H9 (cell line): ENCODE measurements at regions not wholly inside any gene's neighbourhood (a gene's known extent, or its start where the extent isn't known, plus 50 kb on each side); places are given as distances from the start of the nearest gene placed in this dataset.

Experiments
- DNase-seq: peaks from one replicate; pipeline ENCODE4 v3.0.0-alpha.2; 2017
- H2AFZ ChIP-seq: one replicate; pipeline ENCODE4 v1.6.1; 2013; ENCODE audit warnings: mild to moderate bottlenecking, low read length, control low read depth, moderate library complexity
- H2AK5ac ChIP-seq: 2 replicates; pipeline ENCODE4 v1.6.1; 2013; ENCODE audit warnings: low read length, control low read depth, mixed read lengths; ENCODE audit not compliant: insufficient read length
- H2BK120ac ChIP-seq: one replicate; pipeline ENCODE4 v1.6.1; 2013; ENCODE audit warnings: low read depth, mild to moderate bottlenecking, low read length, control low read depth, inconsistent platforms; ENCODE audit not compliant: poor library complexity, severe bottlenecking
- H2BK12ac ChIP-seq: 2 replicates; pipeline ENCODE4 v1.6.1; 2013; ENCODE audit warnings: low read length, control low read depth, mixed read lengths, low read depth; ENCODE audit not compliant: insufficient read length
- H2BK15ac ChIP-seq: 2 replicates; pipeline ENCODE4 v1.6.1; 2013; ENCODE audit warnings: low read depth, low read length, control low read depth
- H2BK20ac ChIP-seq: one replicate; pipeline ENCODE4 v1.6.1; 2013; ENCODE audit warnings: low read depth, mild to moderate bottlenecking, low read length, control low read depth, inconsistent platforms; ENCODE audit not compliant: poor library complexity, severe bottlenecking
- H2BK5ac ChIP-seq: 2 replicates; pipeline ENCODE4 v1.6.1; 2013; ENCODE audit warnings: low read length, control low read depth, mixed read lengths; ENCODE audit not compliant: insufficient read length
- H3K14ac ChIP-seq: 2 replicates; pipeline ENCODE4 v1.6.1; 2013; ENCODE audit warnings: low read length, control low read depth; ENCODE audit not compliant: insufficient read depth
- H3K18ac ChIP-seq: 2 replicates; pipeline ENCODE4 v1.6.1; 2013; ENCODE audit warnings: low read depth, mild to moderate bottlenecking, mixed read lengths, low read length, control low read depth; ENCODE audit not compliant: insufficient read length
- H3K23ac ChIP-seq: 2 replicates; pipeline ENCODE4 v1.6.1; 2013; ENCODE audit warnings: low read length, control low read depth, mixed read lengths, low read depth; ENCODE audit not compliant: insufficient read length
- H3K23me2 ChIP-seq: 2 replicates; pipeline ENCODE4 v1.6.1; 2013; ENCODE audit warnings: low read depth, mild to moderate bottlenecking, mixed read lengths, low read length, control low read depth; ENCODE audit not compliant: insufficient read length, poor library complexity, severe bottlenecking
- H3K27ac ChIP-seq: 2 replicates; pipeline ENCODE4 v1.5.1; 2013; ENCODE audit warnings: low read length, control low read depth, mixed read lengths, low read depth; ENCODE audit not compliant: insufficient read length
- H3K27me3 ChIP-seq: 2 replicates; pipeline ENCODE4 v1.6.1; 2013; ENCODE audit warnings: low read length, control low read depth, inconsistent platforms; ENCODE audit not compliant: insufficient read depth
- H3K4ac ChIP-seq: 2 replicates; pipeline ENCODE4 v1.6.1; 2013; ENCODE audit warnings: low read depth, mild to moderate bottlenecking, control low read depth, inconsistent platforms, low read length, moderate library complexity
- H3K4me1 ChIP-seq: 2 replicates; pipeline ENCODE4 v1.6.1; 2013; ENCODE audit warnings: low read length, control low read depth, inconsistent platforms; ENCODE audit not compliant: insufficient read depth
- H3K4me2 ChIP-seq: 2 replicates; pipeline ENCODE4 v1.6.1; 2013; ENCODE audit warnings: low read length, control low read depth, mixed read lengths; ENCODE audit not compliant: insufficient read length, insufficient read depth
- H3K56ac ChIP-seq: 2 replicates; pipeline ENCODE4 v1.6.1; 2013; ENCODE audit warnings: low read depth, mild to moderate bottlenecking, mixed read lengths, low read length, control low read depth; ENCODE audit not compliant: insufficient read length
- H3K79me1 ChIP-seq: 2 replicates; pipeline ENCODE4 v1.6.1; 2013; ENCODE audit warnings: low read depth, mild to moderate bottlenecking, moderate library complexity, low read length, control low read depth, inconsistent platforms; ENCODE audit not compliant: insufficient read depth, poor library complexity, severe bottlenecking
- H3K79me2 ChIP-seq: 2 replicates; pipeline ENCODE4 v1.6.1; 2013; ENCODE audit warnings: low read length, control low read depth, inconsistent platforms; ENCODE audit not compliant: insufficient read depth
- H3K9ac ChIP-seq: 2 replicates; pipeline ENCODE4 v1.6.1; 2013; ENCODE audit warnings: low read length, control low read depth, mixed read lengths; ENCODE audit not compliant: insufficient read length; ENCODE audit errors: extremely low read depth
- H3K9me3 ChIP-seq: one replicate; pipeline ENCODE4 v1.6.1; 2013; ENCODE audit warnings: low read depth, low read length, inconsistent platforms; ENCODE audit not compliant: control insufficient read depth
- H3T11ph ChIP-seq: one replicate; pipeline ENCODE4 v1.6.1; 2013; ENCODE audit warnings: mild to moderate bottlenecking, low read length, control low read depth, inconsistent platforms
- H4K20me1 ChIP-seq: one replicate; pipeline ENCODE4 v1.6.1; 2013; ENCODE audit not compliant: control insufficient read depth, insufficient read length, insufficient read depth
- H4K5ac ChIP-seq: 2 replicates; pipeline ENCODE4 v1.6.1; 2013; ENCODE audit warnings: low read depth, mild to moderate bottlenecking, mixed read lengths, low read length, control low read depth; ENCODE audit not compliant: insufficient read length
- H4K8ac ChIP-seq: replicated peaks from 2 replicates; pipeline ENCODE4 v1.6.1; 2013; ENCODE audit warnings: low read length, control low read depth, mixed read lengths, low read depth; ENCODE audit not compliant: insufficient read length
- H4K91ac ChIP-seq: 2 replicates; pipeline ENCODE4 v1.6.1; 2013; ENCODE audit warnings: low read depth, mild to moderate bottlenecking, moderate library complexity, mixed read lengths, low read length, control low read depth; ENCODE audit not compliant: insufficient read length
- H3K27ac Mint-ChIP-seq, 3 experiments: 2 replicates in 2 of 3; 3 replicates in 1 of 3; pipeline ENCODE4 v1.8.0; 2020 to 2021; ENCODE audit warnings: mixed read lengths in 3 of 3, mild to moderate bottlenecking in 1 of 3, moderate library complexity in 1 of 3
- H3K27me3 Mint-ChIP-seq: 2 replicates; pipeline ENCODE4 v1.8.0; 2021; ENCODE audit warnings: low read depth, mild to moderate bottlenecking, moderate library complexity, mixed read lengths
- H3K36me3 Mint-ChIP-seq, 3 experiments: 2 replicates in 2 of 3; 3 replicates in 1 of 3; pipeline ENCODE4 v1.8.0; 2020 to 2021; ENCODE audit warnings: low read depth in 3 of 3, mixed read lengths in 3 of 3; ENCODE audit not compliant: insufficient read depth in 1 of 3
- H3K4me1 Mint-ChIP-seq, 2 experiments: 2 replicates each; pipeline ENCODE4 v1.8.0; 2020; ENCODE audit warnings: mixed read lengths in 2 of 2
- H3K4me3 Mint-ChIP-seq, 2 experiments: 2 replicates in 1 of 2; 3 replicates in 1 of 2; pipeline ENCODE4 v1.8.0; 2020 to 2021; ENCODE audit warnings: mild to moderate bottlenecking in 2 of 2, mixed read lengths in 2 of 2, moderate library complexity in 1 of 2
- H3K9me3 Mint-ChIP-seq, 2 experiments: 2 replicates in 1 of 2; 3 replicates in 1 of 2; pipeline ENCODE4 v1.8.0; 2020; ENCODE audit warnings: mild to moderate bottlenecking in 2 of 2, mixed read lengths in 2 of 2, moderate library complexity in 1 of 2
- CTCF ChIP-seq: fragments of 200-600 bp; sonication (generic); conservative IDR thresholded peaks from 3 replicates; pipeline ENCODE4 v1.8.0; 2021; ENCODE audit warnings: antibody characterized with exemption, mild to moderate bottlenecking
- WGBS: extraction: QIAGEN DNeasy Blood & Tissue Kit; methylation state at CpG from one replicate; pipeline ENCODE4 v1.1.7; 2013; ENCODE audit warnings: missing lambda C conversion rate, low lambda C conversion rate, mixed read lengths; ENCODE audit not compliant: insufficient read length; ENCODE audit errors: extremely low coverage; 5-methylcytosine and 5-hydroxymethylcytosine counted together

GRCh38 chr10:125555743-125556142 lies 127.2 kb downstream of the TEX36 start:
- no peak overlapping the region for H4K91ac ChIP-seq
- no peak overlapping the region for H3K18ac ChIP-seq
- Mint-ChIP-seq H3K9me3 (peaks cover 4 to 6% of the 10 kb centered on the region in 2 experiments; a peak in 3 of 5 replicates), H3K27ac (no peak overlapping the region), H3K27me3 (peaks cover 10% of the 10 kb centered on the region), H3K4me1 (peaks cover 10 to 13% of the 10 kb centered on the region in 2 experiments), H3K36me3 (no peaks in the 10 kb centered on the region), H3K4me3 (no peak overlapping the region)
- no CpG with 5 or more reads among the region's 12 CpGs for WGBS
- H2AFZ ChIP-seq = no peak overlapping the region
- no peaks in the 10 kb centered on the region for H3K23me2 ChIP-seq
- H3K4me1 ChIP-seq = no peaks in the 10 kb centered on the region; the same call in 1 of the 2 replicates
- no peak overlapping the region for H2BK120ac ChIP-seq
- no peak overlapping the region for H2BK15ac ChIP-seq
- no peak overlapping the region for H3K4me2 ChIP-seq
- no peak overlapping the region for H4K8ac ChIP-seq
- H3K14ac ChIP-seq = no peak overlapping the region
- H3K9ac ChIP-seq = no peak overlapping the region
- H3K23ac ChIP-seq = no peak overlapping the region
- H3K79me2 ChIP-seq = no peaks in the 10 kb centered on the region
- H3K79me1 ChIP-seq = no peaks in the 10 kb centered on the region
- H2BK20ac ChIP-seq = no peak overlapping the region
- no peak overlapping the region for H3K4ac ChIP-seq
- no peak for DNase-seq
- H3K9me3 ChIP-seq = no peaks in the 10 kb centered on the region
- no peak overlapping the region for H3T11ph ChIP-seq
- H2BK5ac ChIP-seq = no peak overlapping the region
- no peak for TF ChIP-seq CTCF
- H2BK12ac ChIP-seq = no peak overlapping the region
- H3K56ac ChIP-seq = no peak overlapping the region
- no peak overlapping the region for H3K27ac ChIP-seq
- H3K27me3 ChIP-seq = no peaks in the 10 kb centered on the region
- H4K5ac ChIP-seq = no peak overlapping the region
- no peaks in the 10 kb centered on the region for H4K20me1 ChIP-seq
- H2AK5ac ChIP-seq = no peak overlapping the region
